B cell (primary cell): ENCODE measurements at regions not wholly inside any gene's neighbourhood (a gene's known extent, or its start where the extent isn't known, plus 50 kb on each side); places are given as distances from the start of the nearest gene placed in this dataset.

Experiments used
- EZH2 ChIP-seq: IDR thresholded peaks from 2 replicates; pipeline ENCODE4 v1.6.1; 2012; ENCODE audit warnings: borderline replicate concordance, low read depth, mild to moderate bottlenecking, moderate library complexity, low read length; ENCODE audit not compliant: insufficient read depth, poor library complexity, severe bottlenecking
- TF ChIP-seq, protein P1 (sequence below): fragments of 200-600 bp; IDR thresholded peaks from one replicate; pipeline ENCODE4 v1.8.0; 2022; ENCODE audit warnings: antibody characterized with exemption, mild to moderate bottlenecking

DNA sequence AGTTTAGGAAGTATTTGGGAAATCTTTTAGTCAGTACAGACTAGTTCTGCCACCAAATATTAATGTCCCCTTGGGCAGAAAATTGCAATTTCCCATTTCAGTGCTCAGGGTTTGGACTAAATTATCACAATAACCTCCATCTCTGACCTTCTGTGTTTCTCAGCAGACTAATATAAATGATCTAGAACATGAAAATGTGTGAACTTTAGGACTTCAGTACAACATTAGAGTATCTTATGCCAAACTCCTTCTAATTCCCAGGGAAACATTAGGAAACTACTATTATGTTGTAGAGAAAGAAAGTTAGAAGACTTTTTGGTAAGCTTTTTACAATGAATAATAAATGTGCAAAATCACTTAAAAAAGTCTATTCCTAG, 1087.6 kb upstream of the CITED2 start:
- TF ChIP-seq, protein P1, sequence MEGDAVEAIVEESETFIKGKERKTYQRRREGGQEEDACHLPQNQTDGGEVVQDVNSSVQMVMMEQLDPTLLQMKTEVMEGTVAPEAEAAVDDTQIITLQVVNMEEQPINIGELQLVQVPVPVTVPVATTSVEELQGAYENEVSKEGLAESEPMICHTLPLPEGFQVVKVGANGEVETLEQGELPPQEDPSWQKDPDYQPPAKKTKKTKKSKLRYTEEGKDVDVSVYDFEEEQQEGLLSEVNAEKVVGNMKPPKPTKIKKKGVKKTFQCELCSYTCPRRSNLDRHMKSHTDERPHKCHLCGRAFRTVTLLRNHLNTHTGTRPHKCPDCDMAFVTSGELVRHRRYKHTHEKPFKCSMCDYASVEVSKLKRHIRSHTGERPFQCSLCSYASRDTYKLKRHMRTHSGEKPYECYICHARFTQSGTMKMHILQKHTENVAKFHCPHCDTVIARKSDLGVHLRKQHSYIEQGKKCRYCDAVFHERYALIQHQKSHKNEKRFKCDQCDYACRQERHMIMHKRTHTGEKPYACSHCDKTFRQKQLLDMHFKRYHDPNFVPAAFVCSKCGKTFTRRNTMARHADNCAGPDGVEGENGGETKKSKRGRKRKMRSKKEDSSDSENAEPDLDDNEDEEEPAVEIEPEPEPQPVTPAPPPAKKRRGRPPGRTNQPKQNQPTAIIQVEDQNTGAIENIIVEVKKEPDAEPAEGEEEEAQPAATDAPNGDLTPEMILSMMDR, result no peak
- TF ChIP-seq EZH2, result no peak
